ENCODE measurements at regions not wholly inside any gene's neighbourhood (a gene's known extent, or its start where the extent isn't known, plus 50 kb on each side); places are given as distances from the start of the nearest gene placed in this dataset.

DNA sequence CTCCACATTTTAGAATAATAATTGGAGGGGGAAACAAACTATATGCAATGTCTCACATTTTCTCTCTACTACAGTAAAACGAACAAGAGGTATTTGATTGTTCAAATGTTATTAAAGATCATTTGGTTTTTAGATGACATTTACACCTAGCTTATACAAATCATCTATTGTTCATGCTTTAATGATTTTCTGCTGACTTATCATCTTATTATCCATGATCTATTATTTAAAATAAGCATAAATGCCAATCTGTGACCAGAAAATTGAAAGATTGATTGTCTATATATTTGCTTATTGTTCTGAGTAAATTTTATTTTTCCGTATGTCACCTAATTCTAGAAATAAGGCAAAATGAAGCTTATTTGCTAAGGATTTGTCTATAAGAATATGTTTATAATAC, 537.2 kb downstream of the KCNJ3 start:
- DNase-seq = no peak

DNA sequence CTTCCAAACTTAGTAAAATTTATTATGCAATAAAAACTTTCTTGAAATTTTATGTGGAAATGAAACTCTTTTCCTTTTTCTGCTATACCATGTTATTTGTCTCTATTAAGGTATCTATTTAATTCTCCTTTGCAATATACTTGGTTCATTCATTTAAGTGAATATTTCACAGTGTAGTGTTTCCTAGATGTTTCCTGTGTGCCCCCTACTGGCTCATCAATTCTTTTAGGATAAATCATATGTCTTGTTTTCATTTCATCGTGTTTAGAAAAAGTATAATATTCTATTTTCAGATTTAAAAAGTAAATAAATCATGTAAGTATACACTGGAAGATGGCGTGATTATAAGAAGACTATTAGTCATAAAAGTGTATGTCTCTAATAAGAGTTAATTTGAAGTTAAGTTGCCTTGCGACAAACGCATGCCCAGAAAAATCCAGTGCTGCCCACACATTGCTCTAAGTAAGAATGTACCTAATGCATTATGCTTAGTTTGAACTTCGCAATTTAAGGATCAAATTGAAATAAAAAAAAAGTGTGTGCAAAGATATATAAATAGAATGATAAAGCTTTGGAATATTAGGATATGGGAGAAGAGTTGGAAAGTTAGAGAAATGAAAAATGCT, 525.4 kb downstream of the KCNJ3 start:
- no peak for DNase-seq

DNA sequence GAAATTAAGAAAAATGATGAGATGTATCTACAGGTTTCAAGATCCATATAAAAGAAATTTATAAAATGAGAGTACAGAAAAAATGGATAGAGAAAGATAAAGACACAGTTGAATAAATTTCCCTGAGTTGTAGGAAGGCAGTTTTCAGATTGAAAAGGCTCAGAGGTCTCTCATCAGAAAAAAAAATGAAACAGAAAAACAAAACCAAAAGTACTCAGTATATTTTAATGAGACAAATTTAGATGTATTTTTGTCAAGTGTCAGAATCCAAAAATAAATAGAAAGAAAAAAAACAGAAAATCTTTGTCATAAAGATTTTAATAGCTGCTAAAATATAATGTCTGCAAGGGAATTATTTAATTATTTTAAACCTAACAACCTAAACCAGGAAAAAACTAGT, 520.5 kb downstream of the KCNJ3 start:
- no peak for DNase-seq

DNA sequence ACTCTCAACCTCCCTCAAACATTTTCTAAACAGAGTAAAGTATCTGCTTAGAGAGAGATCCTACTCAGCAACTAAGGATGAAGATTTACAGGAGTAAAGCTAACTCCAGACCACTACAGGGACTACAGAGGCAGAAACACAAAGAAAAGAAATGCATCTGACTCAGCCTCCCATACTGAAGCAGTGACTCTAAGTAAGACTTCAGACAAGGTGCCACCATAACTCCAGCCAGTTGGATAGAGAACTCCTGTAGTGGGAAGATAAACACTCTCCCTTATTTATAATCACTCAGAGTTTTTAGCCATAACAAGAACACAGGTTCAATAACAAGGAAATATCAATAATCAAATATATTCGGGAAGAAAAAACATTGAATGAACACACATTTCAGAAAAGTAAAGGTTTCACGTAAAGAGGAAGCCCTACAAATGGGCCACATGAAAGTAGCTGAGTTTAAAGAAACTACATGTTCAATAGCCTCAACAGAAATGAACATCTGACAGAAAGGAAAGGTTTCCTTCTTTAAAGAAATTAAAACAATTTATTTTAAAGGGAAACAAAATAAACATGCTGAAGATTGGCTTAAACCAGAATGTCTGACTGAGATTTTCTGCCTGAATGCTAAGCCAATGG, 519.9 kb downstream of the KCNJ3 start:
- DNase-seq = no peak

DNA sequence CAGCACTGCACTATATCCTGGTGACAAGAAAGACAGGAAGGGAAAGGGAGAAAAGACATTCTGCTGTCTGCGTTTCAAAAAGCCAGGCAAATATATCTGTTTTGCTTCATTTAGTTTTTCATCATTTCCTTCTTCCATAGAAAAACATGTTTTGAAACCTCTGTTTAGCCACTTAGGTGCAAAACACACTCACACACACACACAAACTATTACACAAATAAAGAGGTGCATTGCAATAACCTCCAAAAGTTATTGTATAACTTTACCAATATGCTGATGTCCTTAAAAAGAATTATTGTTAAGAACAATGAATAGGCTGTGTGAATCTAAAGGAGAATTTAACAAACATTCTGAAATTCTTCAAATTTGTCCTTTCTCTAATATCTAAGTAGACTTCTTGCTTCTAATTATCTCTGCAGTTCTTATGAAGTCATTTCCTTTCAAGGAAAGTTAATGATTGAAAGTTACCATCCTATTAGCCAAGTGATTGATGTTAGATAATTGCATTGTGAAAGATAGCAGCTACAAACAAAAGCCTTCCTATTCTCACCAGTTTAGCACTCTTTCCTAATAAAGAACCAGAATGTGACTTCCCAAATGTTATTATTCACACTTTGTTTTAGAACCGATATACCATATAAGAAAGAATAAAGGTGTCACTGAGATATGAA, 516.7 kb downstream of the KCNJ3 start:
- no peak for DNase-seq

DNA sequence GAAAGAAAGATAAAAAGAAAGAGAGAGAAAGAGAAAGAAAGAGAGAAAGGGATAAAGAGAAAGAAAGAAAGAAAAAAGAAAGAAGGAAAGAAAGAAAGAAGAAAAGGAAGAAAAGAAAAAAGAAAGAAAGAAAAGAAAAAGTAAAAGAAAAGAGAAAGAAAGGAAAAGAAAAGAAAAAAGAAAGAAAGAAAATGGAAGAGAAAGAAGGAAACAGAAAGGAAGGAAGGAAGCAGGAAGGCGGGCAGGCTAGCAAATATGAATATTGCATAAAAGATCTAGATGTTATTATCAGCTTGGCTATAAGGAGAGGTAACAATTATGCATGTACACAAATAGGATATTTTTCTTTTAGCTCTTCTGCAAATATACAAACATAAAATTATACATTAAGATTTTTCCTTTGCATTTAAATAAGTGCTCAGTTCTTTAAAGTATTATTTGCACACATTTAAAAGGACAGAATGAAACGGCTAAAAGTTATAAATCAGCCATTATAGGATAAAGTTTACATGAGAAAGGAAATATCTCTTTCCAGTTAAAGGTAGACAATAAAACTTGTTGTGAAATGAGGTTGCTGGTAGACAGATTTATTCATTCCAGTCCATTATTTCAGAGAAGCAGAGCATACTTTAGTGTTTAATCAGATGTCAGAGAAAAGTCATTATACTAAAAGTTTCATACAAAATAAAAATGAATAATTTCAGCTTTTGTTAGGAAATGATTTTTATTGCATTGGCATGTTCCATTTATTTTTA, 511.4 kb downstream of the KCNJ3 start:
- DNase-seq = no peak

DNA sequence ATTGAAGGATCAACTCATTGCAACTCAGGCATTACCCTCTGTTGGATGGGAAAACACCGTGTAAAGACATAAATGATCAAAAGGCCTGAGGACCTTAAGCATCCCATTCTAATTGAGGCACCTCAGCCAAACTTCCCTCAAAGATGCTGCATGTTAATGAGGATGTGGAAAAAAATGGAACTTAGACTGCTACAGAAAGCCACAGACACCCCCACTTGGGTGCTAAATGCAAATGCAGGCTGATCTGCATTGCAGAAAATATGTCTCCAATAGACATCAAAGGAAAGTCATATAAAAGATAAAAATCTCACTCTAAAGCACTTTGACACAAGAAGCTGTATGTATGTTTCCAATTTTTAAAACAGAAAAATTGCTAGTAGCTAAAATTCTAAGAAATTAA, 504.7 kb downstream of the KCNJ3 start:
- DNase-seq = no peak

DNA sequence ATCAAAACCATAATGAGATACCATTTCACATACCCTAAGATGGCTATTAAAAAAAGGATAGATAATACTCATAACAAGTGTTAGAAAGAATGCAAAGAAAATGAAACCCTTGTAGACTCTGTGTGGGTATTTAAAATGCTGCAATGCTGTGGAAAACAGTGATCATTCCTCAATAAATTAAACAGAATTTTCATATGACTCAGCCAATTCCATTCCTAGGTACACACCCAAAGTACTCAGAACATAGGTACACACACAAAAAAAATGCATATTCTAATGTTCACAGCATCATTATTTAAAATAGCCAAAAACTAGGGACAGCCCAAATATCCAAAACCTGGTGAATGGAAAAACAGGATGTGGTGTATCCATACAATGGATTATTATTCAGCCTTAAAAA, 502.3 kb downstream of the KCNJ3 start:
- no peak for DNase-seq

DNA sequence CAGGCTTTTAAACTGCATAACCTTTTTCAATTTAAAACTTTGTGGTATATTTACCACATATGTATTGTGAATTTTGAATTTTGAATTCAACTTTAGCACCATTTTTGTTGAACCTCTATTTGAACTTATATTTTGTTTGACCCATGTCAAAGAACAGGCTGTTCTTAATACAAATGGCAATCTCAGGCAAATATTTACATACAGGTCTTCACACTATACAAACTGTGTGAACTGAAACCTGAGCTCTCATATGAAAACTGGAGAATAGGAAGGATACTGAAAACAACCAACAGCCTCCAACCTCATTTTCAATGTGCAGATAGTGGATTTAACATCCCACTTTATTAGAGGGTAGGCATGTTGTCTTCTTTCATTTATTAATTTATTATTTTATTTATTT, 491.8 kb downstream of the KCNJ3 start:
- DNase-seq = no peak

DNA sequence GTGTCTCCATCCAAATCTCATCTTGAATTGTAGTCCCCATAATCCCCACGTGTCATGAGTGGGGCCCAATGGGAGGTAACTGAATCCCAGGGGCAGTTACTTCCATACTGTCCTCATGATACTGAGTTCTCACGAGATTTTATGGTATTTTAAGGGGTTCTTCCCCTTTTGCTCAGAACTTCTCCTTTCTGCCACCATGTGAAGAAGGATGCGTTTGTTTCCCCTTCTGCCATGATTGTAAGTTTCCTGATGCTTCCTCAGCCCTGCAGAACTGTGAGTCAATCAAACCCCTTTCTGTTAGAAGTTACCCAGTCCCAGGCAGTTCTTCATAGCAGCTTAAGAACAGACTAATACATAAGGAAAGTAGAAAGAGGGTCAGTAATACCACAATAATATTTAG, 480.4 kb downstream of the KCNJ3 start:
- no peak for DNase-seq

DNA sequence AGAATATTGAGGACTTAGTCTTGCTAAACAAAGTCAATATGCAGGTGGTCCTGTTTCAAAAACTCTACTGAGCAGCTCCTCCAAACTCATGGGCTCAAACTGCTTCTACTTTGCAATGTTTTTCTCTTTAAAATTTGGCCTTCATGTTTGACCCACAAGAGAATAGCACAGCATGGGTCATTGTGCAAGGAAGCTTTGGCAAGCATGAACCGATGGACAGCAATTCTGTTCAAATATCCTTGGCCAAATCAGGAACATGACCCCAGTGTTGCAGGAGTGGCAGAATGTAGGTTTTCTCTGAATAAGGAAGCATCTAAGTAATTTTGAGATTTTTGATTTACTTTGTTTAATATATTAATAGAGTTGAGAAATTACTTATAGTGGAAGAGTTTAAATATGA, 477.9 kb downstream of the KCNJ3 start:
- DNase-seq = no peak

DNA sequence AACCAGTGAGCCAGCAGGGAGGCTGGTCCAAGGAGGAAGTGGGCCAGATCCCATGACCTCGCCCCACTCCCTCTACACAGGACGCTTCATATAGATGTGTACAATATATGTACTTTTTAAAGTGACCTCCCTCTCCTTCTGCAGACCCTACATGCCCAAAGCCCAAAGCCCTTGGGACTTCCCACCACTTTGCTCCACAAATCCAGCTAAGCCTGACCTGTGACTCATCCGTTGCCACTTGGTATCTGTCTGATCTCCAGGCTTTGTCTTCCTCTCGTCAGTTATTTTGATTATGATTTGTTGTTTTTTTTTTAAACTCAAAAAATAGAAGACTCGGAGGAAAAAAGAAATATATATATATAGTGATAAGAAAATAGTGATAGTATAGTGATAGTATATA, 470.8 kb downstream of the KCNJ3 start:
- no peak for DNase-seq

DNA sequence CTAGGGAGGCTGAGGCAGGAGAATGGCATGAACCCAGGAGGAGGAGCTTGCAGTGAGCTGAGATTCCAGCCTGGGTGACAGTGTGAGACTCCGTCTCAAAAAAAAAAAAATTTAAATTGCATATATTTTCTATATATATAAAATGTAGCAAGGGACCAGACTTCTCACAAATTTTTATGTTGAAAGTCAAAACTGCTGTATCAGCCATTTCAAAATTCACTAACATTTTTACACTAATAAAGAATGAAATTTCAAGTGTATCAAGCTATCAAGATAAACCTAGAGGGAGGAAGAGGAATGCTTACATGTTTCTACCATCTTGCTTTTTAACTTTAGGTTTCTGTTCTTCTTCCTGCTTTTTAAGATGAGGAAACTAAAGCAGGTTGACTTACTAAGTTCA, 464.0 kb downstream of the KCNJ3 start:
- DNase-seq = no peak

DNA sequence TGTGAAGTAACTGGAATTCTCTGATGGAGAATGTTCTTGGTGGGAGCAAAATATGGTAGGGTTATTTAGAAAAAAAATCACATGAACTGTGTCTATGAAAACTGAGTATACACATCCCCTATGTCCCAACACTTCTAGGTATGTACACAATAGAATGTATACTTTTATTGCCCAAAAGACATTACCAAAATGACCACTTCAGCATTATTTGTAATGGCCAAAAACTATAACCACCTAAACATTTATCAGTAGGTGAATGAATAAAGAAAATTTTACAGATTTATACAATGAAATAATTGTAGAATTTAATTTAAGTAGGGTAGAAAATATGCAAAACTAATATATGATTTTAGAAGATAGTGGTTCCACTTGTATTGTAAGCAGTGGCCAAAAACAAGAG, 462.8 kb downstream of the KCNJ3 start:
- DNase-seq = no peak

DNA sequence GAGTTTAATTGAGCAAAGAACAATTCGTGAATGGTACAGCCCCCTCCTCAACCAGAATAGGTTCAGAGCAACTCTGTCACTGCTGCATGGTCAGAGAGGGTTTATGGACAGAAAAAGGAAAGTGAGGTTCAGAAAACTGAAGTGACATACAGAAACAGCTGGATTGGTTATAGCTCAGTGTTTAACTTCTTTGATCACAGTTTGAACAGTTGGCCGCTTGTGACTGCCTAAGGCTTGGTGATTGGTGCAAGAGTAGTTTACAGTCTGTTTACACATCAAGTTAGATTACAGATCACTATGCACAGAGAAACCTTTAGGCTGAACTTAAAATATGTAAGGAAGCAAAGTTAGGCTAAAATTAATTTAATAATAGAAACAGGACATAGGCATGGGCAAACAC, 459.2 kb downstream of the KCNJ3 start:
- no peak for DNase-seq

DNA sequence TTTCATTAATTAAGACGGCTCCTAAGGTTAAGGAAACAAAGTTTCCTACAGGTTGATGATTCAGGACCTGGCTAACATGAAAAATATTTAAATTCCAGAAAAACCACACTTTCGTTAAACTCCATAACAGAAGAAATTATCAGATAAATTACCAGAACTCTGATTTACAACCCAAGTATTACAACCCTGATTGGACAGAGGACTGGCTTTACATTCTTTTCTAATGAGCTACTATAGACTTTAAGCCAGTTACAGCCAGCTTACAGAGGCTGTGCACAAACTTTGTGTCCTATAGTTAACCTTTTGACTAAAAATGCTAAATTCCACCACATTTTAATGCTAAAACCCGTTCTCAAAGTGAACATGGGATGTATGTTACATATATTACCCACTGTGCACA, 458.6 kb downstream of the KCNJ3 start:
- DNase-seq = no peak

DNA sequence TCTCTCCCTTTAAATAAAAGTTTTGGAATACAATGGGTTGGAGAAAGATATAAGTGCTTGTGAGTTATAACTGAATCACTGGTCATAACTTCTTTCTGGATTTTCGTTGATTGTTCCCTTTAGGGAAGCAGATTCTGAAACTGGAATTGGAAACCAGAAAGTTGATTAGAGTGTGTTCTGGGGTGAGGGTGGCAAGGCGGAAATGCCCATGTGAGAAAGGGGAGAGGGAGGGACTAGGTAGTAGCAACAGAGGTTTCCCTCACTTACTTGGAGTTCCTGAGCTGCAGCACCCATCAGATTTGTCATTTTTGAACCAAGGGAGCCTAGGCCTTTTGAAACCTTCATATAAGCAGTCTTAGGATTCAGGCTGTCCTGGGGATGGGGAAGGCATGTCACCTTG, 453.4 kb downstream of the KCNJ3 start:
- DNase-seq = no peak

DNA sequence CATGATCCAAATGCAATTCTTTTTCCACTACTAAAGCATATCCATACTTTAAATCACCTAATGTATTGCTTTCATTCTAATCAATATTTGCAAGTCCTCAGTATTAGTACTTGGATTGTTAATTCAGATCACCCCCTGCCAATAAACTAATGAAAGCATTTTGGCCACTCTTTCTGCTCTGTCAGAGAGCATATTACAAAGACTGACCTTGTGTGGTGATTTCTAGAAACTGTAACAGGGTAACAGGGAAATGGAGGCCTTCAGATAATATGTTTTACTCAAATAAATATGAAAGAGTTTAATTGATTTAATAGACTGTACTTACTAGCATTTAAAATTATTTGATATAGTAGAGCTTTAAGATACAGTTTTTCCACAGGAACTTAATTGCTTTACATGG, 453.0 kb downstream of the KCNJ3 start:
- DNase-seq = no peak

DNA sequence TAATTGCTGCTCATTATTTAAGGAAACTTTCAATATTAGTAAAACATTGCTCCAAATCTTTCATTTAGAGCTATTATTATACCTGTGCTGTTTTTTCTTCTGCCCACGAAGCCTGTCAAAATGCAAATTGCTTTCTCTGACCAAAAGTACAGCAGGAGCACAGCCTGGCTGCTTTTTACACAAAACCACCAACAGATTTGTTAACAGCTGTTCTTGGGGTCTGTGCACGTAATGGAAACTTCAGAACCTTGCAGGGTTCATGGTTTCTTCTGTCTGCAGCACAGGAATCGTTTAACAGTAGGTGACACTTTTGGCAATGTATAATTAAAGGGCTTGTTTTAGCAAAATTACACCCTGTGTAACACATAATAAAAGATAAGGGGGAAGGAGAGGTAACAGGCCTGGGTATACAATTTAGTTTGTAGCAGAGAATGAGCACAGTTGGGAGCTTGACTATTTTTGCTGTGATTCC, 447.3 kb downstream of the KCNJ3 start:
- DNase-seq = no peak

DNA sequence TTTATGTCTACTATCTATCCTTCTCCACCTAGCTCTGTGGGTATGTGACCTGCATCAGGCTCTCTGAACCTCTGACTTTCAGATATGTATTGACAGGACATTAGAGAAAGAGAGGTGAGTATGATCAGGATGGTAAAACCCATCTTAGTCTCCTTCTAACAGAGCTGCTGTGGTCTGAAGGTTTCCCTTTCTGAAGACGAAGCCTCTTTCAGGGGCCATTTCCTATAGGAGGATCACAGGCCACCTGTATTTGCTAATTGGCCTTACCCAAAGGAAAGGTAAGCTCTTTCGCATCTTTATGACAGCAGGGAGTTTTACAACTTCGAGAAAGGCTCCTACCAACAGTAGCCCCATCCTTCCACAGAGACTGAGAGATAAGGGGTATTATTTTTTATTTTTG, 442.9 kb downstream of the KCNJ3 start:
- no peak for DNase-seq

DNA sequence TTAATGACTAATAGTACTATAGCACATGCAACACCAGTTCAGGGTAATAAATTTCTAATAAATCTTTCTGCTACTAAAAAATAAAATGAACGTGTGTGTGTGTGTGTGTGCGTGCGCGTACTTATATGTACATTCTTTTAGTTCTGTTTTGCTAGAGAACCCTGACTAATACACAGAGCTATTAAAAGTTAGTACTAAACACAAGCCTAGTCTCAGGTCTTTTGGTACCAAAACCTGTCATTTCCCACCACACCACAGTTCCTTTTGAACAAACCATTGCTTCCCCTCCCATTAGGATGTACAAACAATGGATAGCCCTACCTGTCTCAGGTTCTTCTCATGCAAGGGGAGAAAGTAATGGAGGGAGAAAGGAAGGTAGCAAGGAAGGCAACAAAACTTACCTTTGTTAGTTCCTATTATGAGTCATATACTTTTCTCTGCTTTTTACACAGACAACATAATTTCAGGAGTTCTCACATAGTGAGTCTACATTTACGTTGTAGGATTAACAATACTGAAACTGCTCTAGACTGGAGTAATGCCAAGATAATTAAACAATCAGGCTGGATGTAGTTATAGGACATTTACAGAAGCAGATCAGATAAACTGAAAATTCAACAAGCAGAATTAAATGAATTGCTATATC, 427.2 kb downstream of the KCNJ3 start:
- DNase-seq = no peak

DNA sequence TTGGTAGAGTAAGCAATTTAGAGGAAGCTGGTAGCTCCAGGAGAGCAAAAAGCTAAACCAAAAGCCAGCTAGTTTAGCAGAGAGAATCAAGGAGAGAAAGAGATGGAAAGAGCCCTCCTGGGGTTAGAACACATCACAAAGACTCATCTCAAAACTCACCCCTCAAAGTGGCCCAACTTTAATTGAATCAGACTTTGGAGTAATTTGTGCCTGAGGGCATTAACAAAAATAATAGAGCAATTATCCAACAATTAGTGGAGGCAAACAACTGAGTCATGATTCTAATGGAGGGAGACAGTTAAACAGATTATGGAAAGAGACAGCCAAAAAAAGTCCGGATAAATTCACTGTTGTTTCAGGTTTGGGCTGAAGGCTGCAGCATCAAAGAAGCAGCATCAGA, 417.4 kb downstream of the KCNJ3 start:
- no peak for DNase-seq

DNA sequence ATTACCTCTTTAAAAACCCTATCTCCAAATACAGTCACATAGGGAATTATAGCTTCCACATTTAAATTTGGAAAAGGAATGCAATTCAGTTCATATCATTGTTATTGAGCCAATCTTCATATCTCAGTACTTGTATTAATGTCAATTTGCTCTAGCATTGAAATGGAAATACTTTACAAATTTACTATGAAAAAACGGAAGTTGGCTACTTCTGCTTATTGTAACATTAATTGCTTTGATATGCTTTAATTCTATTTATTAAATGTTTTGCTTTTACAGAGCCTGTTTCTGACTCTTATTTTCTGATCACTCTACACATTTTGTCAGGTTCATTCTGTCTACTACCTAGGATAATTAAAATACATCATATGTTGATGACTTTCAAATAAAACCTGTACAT, 412.6 kb downstream of the KCNJ3 start:
- no peak for DNase-seq
